GM23248 (cell line): ENCODE measurements at regions not wholly inside any gene's neighbourhood (a gene's known extent, or its start where the extent isn't known, plus 50 kb on each side); places are given as distances from the start of the nearest gene placed in this dataset.
A peak's percentile ranks its signal among the peaks of the same experiment; 100 is the strongest.

Experiments used
- DNase-seq: peaks from one replicate; pipeline ENCODE4 v3.0.0-alpha.2; 2015
- H2AFZ ChIP-seq: fragments of 200-600 bp; sonication (generic); 2 replicates; pipeline ENCODE4 v1.6.1; 2016; ENCODE audit warnings: antibody characterized with exemption
- H3F3A ChIP-seq: fragments of 200-600 bp; sonication (generic); 2 replicates; pipeline ENCODE4 v1.6.1; 2016; ENCODE audit warnings: mild to moderate bottlenecking, antibody characterized with exemption, mixed run types; ENCODE audit not compliant: insufficient read depth
- H3K27ac ChIP-seq: fragments of 200-600 bp; sonication (generic); 2 replicates; pipeline ENCODE4 v1.5.1; 2016; ENCODE audit warnings: mild to moderate bottlenecking
- H3K27me3 ChIP-seq: fragments of 200-600 bp; sonication (generic); replicated peaks from 2 replicates; pipeline ENCODE4 v1.6.1; 2016; ENCODE audit warnings: mild to moderate bottlenecking; ENCODE audit not compliant: insufficient read depth
- H3K36me3 ChIP-seq: fragments of 200-600 bp; sonication (generic); 2 replicates; pipeline ENCODE4 v1.6.1; 2016; ENCODE audit warnings: low read depth, mild to moderate bottlenecking
- H3K4me1 ChIP-seq: fragments of 200-600 bp; sonication (generic); 2 replicates; pipeline ENCODE4 v1.6.1; 2016; ENCODE audit warnings: mild to moderate bottlenecking; ENCODE audit not compliant: insufficient read depth
- H3K4me2 ChIP-seq: fragments of 200-600 bp; sonication (generic); one replicate; pipeline ENCODE4 v1.6.1; 2016; ENCODE audit warnings: mild to moderate bottlenecking; ENCODE audit not compliant: unreplicated experiment
- H3K4me3 ChIP-seq: fragments of 200-600 bp; sonication (generic); 2 replicates; pipeline ENCODE4 v1.5.1; 2016; ENCODE audit warnings: mild to moderate bottlenecking
- H3K79me2 ChIP-seq: fragments of 200-600 bp; sonication (generic); 2 replicates; pipeline ENCODE4 v1.6.1; 2016; ENCODE audit warnings: mild to moderate bottlenecking; ENCODE audit not compliant: insufficient read depth
- H3K9ac ChIP-seq: fragments of 200-600 bp; sonication (generic); 2 replicates; pipeline ENCODE4 v1.6.1; 2016; ENCODE audit warnings: mild to moderate bottlenecking
- H3K9me2 ChIP-seq: fragments of 200-600 bp; sonication (generic); 2 replicates; pipeline ENCODE4 v1.6.1; 2016; ENCODE audit warnings: mixed run types, mild to moderate bottlenecking, moderate library complexity; ENCODE audit not compliant: insufficient read depth
- H3K9me3 ChIP-seq: fragments of 200-600 bp; sonication (generic); one replicate; pipeline ENCODE4 v1.6.1; 2017; ENCODE audit warnings: low read depth
- H4K20me1 ChIP-seq: fragments of 200-600 bp; sonication (generic); 2 replicates; pipeline ENCODE4 v1.6.0; 2016; ENCODE audit not compliant: insufficient read depth
- EZH2 ChIP-seq: fragments of 200-600 bp; sonication (generic); IDR thresholded peaks from 2 replicates; pipeline ENCODE4 v1.6.1; 2018; ENCODE audit warnings: antibody characterized with exemption, mild to moderate bottlenecking; ENCODE audit not compliant: insufficient read depth, poor library complexity, severe bottlenecking
- EZH2phosphoT487 ChIP-seq: fragments of 200-600 bp; sonication (generic); IDR thresholded peaks from 2 replicates; pipeline ENCODE4 v1.6.1; 2018; ENCODE audit warnings: antibody characterized with exemption, moderate library complexity, mild to moderate bottlenecking, low read depth; ENCODE audit not compliant: insufficient read depth
- WGBS, 2 experiments: methylation state at CpG; one replicate each; pipeline ENCODE4 v1.1.6; 2015 to 2017; ENCODE audit warnings: low lambda C conversion rate in 2 of 2, low coverage in 1 of 2; ENCODE audit errors: missing lambda C conversion rate in 2 of 2; 5-methylcytosine and 5-hydroxymethylcytosine counted together
- in situ Hi-C: fragments of 300-500 bp; cut with MboI; formaldehyde crosslinking; loops from 2 replicates; pipeline ENCODE4 v1.15.0; 2020

DNA sequence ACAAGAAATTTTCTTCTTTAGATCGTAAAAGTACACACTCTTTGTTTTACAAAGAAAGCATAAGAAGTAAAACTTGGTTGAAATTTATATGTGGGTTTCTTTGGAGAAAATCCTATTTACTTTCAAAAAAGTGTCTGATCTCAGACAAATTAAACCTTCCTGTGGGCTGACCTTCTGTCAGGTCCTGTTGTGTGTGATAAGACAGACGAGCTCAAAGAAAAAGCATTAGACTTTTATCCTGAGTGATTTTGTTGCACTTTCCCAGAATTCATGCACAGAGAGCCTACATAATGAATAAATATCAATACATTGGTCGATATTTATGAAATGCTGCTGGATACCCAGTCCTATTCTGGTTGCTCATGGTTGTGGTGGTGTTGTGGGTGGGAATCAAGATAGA, 302.1 kb upstream of the SYNCRIP start:
- no peak for TF ChIP-seq EZH2phosphoT487
- TF ChIP-seq EZH2 = no peak
- no peak for DNase-seq
- WGBS, 2 experiments = 20 to 23% methylated on average over 3 of the region's 3 CpGs
- Histone ChIP-seq H3K27me3 (no peaks in the 10 kb centered on the region), H2AFZ (no peak overlapping the region), H3K4me3 (no peak overlapping the region), H4K20me1 (no peaks in the 10 kb centered on the region), H3K27ac (no peak overlapping the region), H3K4me2 (no peak overlapping the region), H3K9me2 (no peaks in the 10 kb centered on the region), H3K9me3 (no peaks in the 10 kb centered on the region), H3K4me1 (no peaks in the 10 kb centered on the region), H3K9ac (no peak overlapping the region), H3F3A (no peaks in the 10 kb centered on the region), H3K36me3 (no peaks in the 10 kb centered on the region), H3K79me2 (no peaks in the 10 kb centered on the region)
- in situ Hi-C loops = no loop called here

DNA sequence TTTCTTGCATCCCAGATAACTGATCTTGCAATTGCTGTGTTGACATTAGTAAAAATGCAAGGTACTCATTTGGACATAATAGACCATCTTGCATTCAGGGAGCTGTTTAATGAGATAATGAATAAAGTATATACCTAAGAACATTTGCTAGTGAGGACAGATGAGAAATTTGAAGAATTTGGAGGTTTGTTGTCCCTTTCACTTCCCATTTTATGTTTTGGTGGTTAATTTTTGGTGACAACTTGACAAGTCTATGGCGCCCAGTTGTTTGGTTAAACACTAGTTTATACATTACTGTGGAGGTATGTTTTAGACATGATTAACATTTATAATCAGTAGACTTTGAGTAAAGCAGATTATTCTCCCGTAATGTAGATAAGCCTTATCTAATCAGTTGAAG, 300.2 kb upstream of the SYNCRIP start:
- Histone ChIP-seq H4K20me1 (no peaks in the 10 kb centered on the region), H3K4me1 (no peaks in the 10 kb centered on the region), H3K9ac (no peak overlapping the region), H3K27me3 (no peaks in the 10 kb centered on the region), H3K4me3 (no peak overlapping the region), H3K79me2 (no peaks in the 10 kb centered on the region), H2AFZ (no peak overlapping the region), H3K27ac (no peak overlapping the region), H3F3A (no peaks in the 10 kb centered on the region), H3K9me3 (no peaks in the 10 kb centered on the region), H3K4me2 (no peak overlapping the region), H3K36me3 (no peaks in the 10 kb centered on the region), H3K9me2 (no peaks in the 10 kb centered on the region)
- TF ChIP-seq EZH2phosphoT487 = no peak
- no peak for TF ChIP-seq EZH2
- DNase-seq = no peak
- in situ Hi-C loops = no loop called here
- WGBS, 2 experiments = 50 to 64% methylated on average over 2 of the region's 2 CpGs

DNA sequence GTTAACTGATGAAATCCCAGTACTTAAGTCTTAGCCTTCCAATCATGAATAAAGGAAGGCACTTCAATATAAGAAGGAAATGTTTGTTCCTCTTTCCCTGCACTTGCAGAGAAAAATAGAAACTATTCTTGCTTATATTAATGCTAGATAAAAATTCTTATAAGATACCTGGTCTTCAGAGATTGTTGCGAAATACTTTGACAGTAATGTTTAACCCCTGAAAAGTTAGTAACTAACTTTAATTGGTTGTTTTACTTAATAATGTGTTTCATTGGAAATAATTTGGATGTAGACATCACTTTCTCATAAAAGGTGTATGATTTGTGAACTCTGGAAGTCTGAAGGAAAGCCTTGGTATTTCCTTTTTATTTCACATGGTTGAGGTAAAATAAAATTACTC, 294.2 kb upstream of the SYNCRIP start:
- in situ Hi-C loops = no loop called here
- H3K9me3 ChIP-seq = no peaks in the 10 kb centered on the region
- no peaks in the 10 kb centered on the region for H3K4me1 ChIP-seq
- no peaks in the 10 kb centered on the region for H3K36me3 ChIP-seq
- no peak for DNase-seq
- H3K4me2 ChIP-seq = no peak overlapping the region
- H3K79me2 ChIP-seq = no peaks in the 10 kb centered on the region
- no peak overlapping the region for H2AFZ ChIP-seq
- no peak overlapping the region for H3K27ac ChIP-seq
- H3K27me3 ChIP-seq = no peaks in the 10 kb centered on the region
- no peaks in the 10 kb centered on the region for H3F3A ChIP-seq
- H3K9me2 ChIP-seq = no peaks in the 10 kb centered on the region
- H4K20me1 ChIP-seq = no peaks in the 10 kb centered on the region
- no peak overlapping the region for H3K9ac ChIP-seq
- TF ChIP-seq EZH2 (no peak), EZH2phosphoT487 (no peak)
- WGBS, 2 experiments = 58 to 69% methylated on average over 1 of the region's 1 CpG
- H3K4me3 ChIP-seq = no peak overlapping the region

DNA sequence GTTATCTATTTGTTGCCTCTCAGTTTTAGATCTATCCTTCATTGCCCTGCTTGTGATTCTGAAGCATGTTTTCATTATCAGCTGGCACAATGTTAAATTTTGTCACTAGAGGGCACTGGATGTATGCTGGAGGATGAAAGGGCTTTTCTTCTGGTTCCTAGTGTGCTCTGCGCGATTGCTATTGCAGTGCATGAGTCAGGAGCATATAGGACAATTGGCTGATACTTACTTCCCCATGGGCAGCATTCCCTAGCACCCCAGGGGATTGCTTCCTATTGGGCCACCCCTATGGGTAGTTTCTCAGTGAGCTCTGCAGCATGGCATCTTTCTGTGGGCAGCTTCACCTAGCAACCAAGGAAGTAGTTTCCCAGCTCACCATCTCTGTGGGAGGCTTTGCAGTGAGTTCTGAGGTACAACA, 280.3 kb upstream of the SYNCRIP start:
- Histone ChIP-seq H2AFZ (no peak overlapping the region), H3K36me3 (no peaks in the 10 kb centered on the region), H3K4me2 (no peak overlapping the region), H3F3A (no peaks in the 10 kb centered on the region), H3K79me2 (no peaks in the 10 kb centered on the region), H3K9me2 (no peaks in the 10 kb centered on the region), H3K4me3 (no peak overlapping the region), H3K4me1 (no peaks in the 10 kb centered on the region), H3K27me3 (no peaks in the 10 kb centered on the region), H3K9me3 (no peaks in the 10 kb centered on the region), H3K9ac (no peak overlapping the region), H3K27ac (no peak overlapping the region), H4K20me1 (no peaks in the 10 kb centered on the region)
- TF ChIP-seq EZH2phosphoT487 = no peak
- no peak for TF ChIP-seq EZH2
- DNase-seq = peak; percentile 80
- in situ Hi-C loops = no loop called here
- WGBS, 2 experiments = 0 to 15% methylated on average over 2 of the region's 2 CpGs

DNA sequence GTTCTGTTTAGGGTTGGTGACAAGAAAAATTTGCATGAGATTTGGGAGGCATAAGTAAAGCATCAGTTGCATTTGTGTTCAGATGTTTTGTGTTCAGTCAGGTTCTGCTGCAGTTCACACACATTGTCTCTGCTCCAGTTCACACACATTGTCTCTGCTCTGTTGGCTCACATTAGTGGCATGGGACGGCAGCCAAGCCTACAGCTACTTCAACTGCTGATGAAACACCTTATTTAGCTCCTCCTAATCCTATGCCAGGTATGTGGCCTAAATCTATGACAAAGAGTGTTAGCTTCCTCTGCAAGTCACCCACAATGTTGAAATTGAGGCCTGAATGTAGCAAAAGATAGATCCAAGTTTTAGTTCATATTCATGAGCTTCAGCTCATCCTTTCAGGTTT, 278.1 kb upstream of the SYNCRIP start:
- H3K4me2 ChIP-seq = no peak overlapping the region
- no peaks in the 10 kb centered on the region for H4K20me1 ChIP-seq
- no peak overlapping the region for H2AFZ ChIP-seq
- H3K4me3 ChIP-seq = no peak overlapping the region
- WGBS, 2 experiments = 0 to 5% methylated on average over 1 of the region's 1 CpG
- no peak for DNase-seq
- no peak overlapping the region for H3K27ac ChIP-seq
- H3K36me3 ChIP-seq = no peaks in the 10 kb centered on the region
- in situ Hi-C loops = no loop called here
- H3K9me2 ChIP-seq = no peaks in the 10 kb centered on the region
- H3K9me3 ChIP-seq = no peaks in the 10 kb centered on the region
- H3K4me1 ChIP-seq = no peaks in the 10 kb centered on the region
- no peak overlapping the region for H3K9ac ChIP-seq
- TF ChIP-seq EZH2phosphoT487 (no peak), EZH2 (no peak)
- H3F3A ChIP-seq = no peaks in the 10 kb centered on the region
- no peaks in the 10 kb centered on the region for H3K79me2 ChIP-seq
- H3K27me3 ChIP-seq = no peaks in the 10 kb centered on the region
